ENCODE measurements at regions not wholly inside any gene's neighbourhood (a gene's known extent, or its start where the extent isn't known, plus 50 kb on each side); places are given as distances from the start of the nearest gene placed in this dataset.

- intact Hi-C loops (cut with DNase I; ENCODE audit: low total_unique reads) = loop anchor here (1.0 kb wide), 1 partner anchor 32 kb away; no protein-coding TSS in a partner anchor
- WGBS, 2 donors = 14 to 15% methylated on average over 2 of the region's 2 CpGs
- no peak overlapping the region for H3K4me3 ChIP-seq (ENCODE audit: low read depth, poor library complexity, severe bottlenecking)
- TF ChIP-seq, protein P1, sequence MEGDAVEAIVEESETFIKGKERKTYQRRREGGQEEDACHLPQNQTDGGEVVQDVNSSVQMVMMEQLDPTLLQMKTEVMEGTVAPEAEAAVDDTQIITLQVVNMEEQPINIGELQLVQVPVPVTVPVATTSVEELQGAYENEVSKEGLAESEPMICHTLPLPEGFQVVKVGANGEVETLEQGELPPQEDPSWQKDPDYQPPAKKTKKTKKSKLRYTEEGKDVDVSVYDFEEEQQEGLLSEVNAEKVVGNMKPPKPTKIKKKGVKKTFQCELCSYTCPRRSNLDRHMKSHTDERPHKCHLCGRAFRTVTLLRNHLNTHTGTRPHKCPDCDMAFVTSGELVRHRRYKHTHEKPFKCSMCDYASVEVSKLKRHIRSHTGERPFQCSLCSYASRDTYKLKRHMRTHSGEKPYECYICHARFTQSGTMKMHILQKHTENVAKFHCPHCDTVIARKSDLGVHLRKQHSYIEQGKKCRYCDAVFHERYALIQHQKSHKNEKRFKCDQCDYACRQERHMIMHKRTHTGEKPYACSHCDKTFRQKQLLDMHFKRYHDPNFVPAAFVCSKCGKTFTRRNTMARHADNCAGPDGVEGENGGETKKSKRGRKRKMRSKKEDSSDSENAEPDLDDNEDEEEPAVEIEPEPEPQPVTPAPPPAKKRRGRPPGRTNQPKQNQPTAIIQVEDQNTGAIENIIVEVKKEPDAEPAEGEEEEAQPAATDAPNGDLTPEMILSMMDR (IDR thresholded peaks at IDR 0.05) = no peak
- TF ChIP-seq POLR2A (IDR thresholded peaks at IDR 0.05) = no peak
- DNase-seq (ENCODE audit: low spot score in 2 of 2) = no peak
These were observed 113.9 kb downstream of the ELOVL4 start for GRCh38 chr6:79833264-79833963.

GRCh38 chr6:79832723-79833122 is 114.6 kb downstream of the ELOVL4 start:
- 61 to 63% methylated on average over 2 of the region's 2 CpGs for WGBS, 2 donors
- H3K4me3 ChIP-seq (ENCODE audit: low read depth, poor library complexity, severe bottlenecking) = no peak overlapping the region
- no peak for DNase-seq (ENCODE audit: low spot score in 2 of 2)
- intact Hi-C loops (cut with DNase I; ENCODE audit: low total_unique reads) = loop anchor here (1.0 kb wide), 1 partner anchor 31 kb away; no protein-coding TSS in a partner anchor
- TF ChIP-seq POLR2A (IDR thresholded peaks at IDR 0.05) = no peak
- TF ChIP-seq, protein P1 (IDR thresholded peaks at IDR 0.05) = no peak

DNA sequence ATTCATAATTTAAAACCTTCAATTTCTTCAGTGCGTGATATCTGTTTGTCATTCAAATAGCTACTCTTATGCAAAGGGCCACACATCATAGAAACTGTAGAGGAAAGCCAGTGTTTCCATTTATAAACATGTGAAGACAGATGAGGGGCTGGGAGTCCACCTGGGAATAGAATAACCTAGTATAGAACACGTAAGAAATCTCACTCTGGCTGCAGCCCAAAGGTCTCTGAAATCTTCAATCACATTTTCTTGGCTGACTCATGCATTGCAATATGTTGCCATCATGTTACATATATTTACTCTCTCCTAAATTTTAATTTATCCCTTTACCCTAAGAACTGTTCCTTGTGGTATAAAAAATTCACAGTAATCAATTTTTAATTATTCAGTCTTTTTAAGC is 123.2 kb downstream of the ELOVL4 start:
- intact Hi-C loops (cut with DNase I; ENCODE audit: low total_unique reads) = no loop called here
- H3K4me3 ChIP-seq (ENCODE audit: low read depth, poor library complexity, severe bottlenecking) = no peak overlapping the region
- no peak for TF ChIP-seq POLR2A (IDR thresholded peaks at IDR 0.05)
- no peak for DNase-seq (ENCODE audit: low spot score in 2 of 2)
- 6 to 47% methylated on average over 2 of the region's 2 CpGs for WGBS, 2 donors

GRCh38 chr6:79821859-79822258 is 125.5 kb downstream of the ELOVL4 start:
- 85 to 91% methylated on average over 3 of the region's 3 CpGs for WGBS, 2 donors
- intact Hi-C loops (cut with DNase I; ENCODE audit: low total_unique reads) = no loop called here
- no peak overlapping the region for H3K4me3 ChIP-seq (ENCODE audit: low read depth, poor library complexity, severe bottlenecking)
- TF ChIP-seq, protein P1 (IDR thresholded peaks at IDR 0.05) = no peak
- TF ChIP-seq POLR2A (IDR thresholded peaks at IDR 0.05) = no peak
- DNase-seq (ENCODE audit: low spot score in 2 of 2) = no peak

- H3K4me3 ChIP-seq (ENCODE audit: low read depth, poor library complexity, severe bottlenecking) = no peak overlapping the region
- intact Hi-C loops (cut with DNase I; ENCODE audit: low total_unique reads) = no loop called here
- no peak for TF ChIP-seq POLR2A (IDR thresholded peaks at IDR 0.05)
- TF ChIP-seq, protein P1 (IDR thresholded peaks at IDR 0.05) = no peak
- DNase-seq (ENCODE audit: low spot score in 2 of 2) = no peak
- 70 to 94% methylated on average over 3 of the region's 3 CpGs for WGBS, 2 donors
These were observed 128.9 kb downstream of the ELOVL4 start for GRCh38 chr6:79818471-79818870.

DNA sequence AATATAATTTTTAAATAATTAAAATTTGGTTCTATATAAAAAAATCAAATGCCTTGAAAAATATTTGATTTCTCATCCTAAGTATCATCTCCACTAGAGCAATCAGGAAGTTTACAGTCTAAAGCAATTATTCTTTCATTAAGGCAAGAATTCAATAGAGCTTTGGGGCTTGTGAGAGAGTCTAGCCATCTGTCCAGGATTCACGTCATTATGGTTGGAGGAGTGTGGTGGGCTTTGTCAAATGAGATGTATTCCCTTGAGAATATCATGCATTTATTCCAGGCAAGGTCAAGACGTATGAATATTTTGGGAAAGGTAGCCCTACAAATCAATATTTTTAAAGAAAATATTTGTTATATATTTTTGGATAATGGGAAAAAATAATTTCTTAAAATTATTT is 132.4 kb downstream of the ELOVL4 start:
- TF ChIP-seq POLR2A (IDR thresholded peaks at IDR 0.05) = no peak
- TF ChIP-seq, protein P1 (IDR thresholded peaks at IDR 0.05) = no peak
- 64 to 85% methylated on average over 2 of the region's 2 CpGs for WGBS, 2 donors
- no peak for DNase-seq (ENCODE audit: low spot score in 2 of 2)
- H3K4me3 ChIP-seq (ENCODE audit: low read depth, poor library complexity, severe bottlenecking) = no peak overlapping the region
- intact Hi-C loops (cut with DNase I; ENCODE audit: low total_unique reads) = no loop called here
